Activated CD4-positive, alpha-beta T cell treated with anti-CD3 and anti-CD28 coated beads, Interleukin-2, amount 10 ng/mL, durations not matched to agents 24 days and 14 days (primary cell): ENCODE measurements at regions not wholly inside any gene's neighbourhood (a gene's known extent, or its start where the extent isn't known, plus 50 kb on each side); places are given as distances from the start of the nearest gene placed in this dataset.
"Not testable (repeated sequence)": the region's sequence is repeated elsewhere in the genome, so short reads cannot be mapped to it uniquely, and the experiment has no call there.

Source experiments
- DNase-seq: peaks from one replicate; pipeline ENCODE4 v3.0.0; 2022
- H3K27ac Mint-ChIP-seq: one replicate; pipeline ENCODE4 v1.8.0; 2022; ENCODE audit warnings: mild to moderate bottlenecking, mixed read lengths
- H3K27me3 Mint-ChIP-seq: one replicate; pipeline ENCODE4 v1.8.0; 2022; ENCODE audit warnings: mixed read lengths
- H3K36me3 Mint-ChIP-seq: one replicate; pipeline ENCODE4 v1.8.0; 2022; ENCODE audit warnings: low read depth, mild to moderate bottlenecking, mixed read lengths
- H3K4me1 Mint-ChIP-seq: one replicate; pipeline ENCODE4 v1.8.0; 2021; ENCODE audit warnings: mixed read lengths
- H3K4me3 Mint-ChIP-seq: one replicate; pipeline ENCODE4 v1.8.0; 2022; ENCODE audit warnings: mild to moderate bottlenecking, moderate library complexity, mixed read lengths
- H3K9me3 Mint-ChIP-seq: one replicate; pipeline ENCODE4 v1.8.0; 2021; ENCODE audit warnings: mixed read lengths
- intact Hi-C: fragments of 100-400 bp; cut with micrococcal nuclease; formaldehyde crosslinking; loops from one replicate; pipeline ENCODE4 v1.15.1; 2023

- intact Hi-C loops, H3K4me3 Mint-ChIP-seq, H3K27me3 Mint-ChIP-seq, H3K4me1 Mint-ChIP-seq, H3K9me3 Mint-ChIP-seq, H3K27ac Mint-ChIP-seq, DNase-seq, H3K36me3 Mint-ChIP-seq: not testable (repeated sequence)
Observed at GRCh38 chr7:75257442-75257841, 138.0 kb upstream of the TRIM73 start.

DNA sequence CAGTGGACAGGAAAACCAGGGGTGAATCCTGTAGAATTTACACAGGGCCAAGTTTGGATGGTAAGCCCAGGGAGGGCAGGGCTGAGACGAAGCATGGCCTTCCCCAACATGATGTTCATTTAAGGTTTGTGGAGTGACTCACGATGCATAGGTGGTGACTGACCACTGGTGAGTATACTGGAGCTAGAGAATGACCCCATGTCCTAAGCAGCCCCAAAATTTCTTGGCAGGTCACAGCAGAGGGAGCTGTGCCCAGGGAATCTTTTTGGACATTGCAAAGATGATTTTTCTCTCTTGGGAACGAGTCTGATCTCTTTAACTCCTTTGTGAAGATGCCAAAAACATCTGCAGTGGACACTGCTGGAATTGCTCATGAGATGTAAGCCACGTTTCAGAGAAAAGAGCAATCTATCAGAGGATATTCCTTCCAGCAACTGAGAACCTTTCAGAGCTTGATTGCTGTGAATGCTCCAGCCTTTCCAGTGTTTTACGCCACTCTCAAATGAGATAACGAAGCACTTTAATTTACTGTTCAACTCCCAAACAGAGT, 135.9 kb upstream of the TRIM73 start:
- H3K4me3 Mint-ChIP-seq, H3K27ac Mint-ChIP-seq, H3K9me3 Mint-ChIP-seq, H3K27me3 Mint-ChIP-seq, DNase-seq, H3K36me3 Mint-ChIP-seq, intact Hi-C loops, H3K4me1 Mint-ChIP-seq: not testable (repeated sequence)

DNA sequence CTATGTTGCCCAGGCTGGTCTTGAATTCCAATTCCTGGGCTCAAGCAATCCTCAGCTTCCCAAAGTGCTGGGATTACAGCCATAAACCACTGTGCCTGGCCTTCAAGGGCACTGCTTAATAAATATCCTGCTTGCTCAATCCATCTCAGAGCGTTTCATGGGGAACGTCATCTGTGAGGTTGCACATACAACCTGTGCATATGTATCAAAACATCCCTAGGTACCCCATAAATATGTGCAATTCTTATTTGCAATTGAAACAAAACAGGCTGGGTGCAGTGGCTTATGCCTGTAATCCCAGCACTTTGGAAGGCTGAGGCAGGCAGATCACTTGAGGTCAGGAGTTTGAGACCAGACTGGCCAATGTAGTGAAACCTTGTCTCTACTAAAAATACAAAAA, 133.8 kb upstream of the TRIM73 start:
- H3K9me3 Mint-ChIP-seq, H3K4me3 Mint-ChIP-seq, intact Hi-C loops, H3K27ac Mint-ChIP-seq, DNase-seq, H3K36me3 Mint-ChIP-seq, H3K27me3 Mint-ChIP-seq, H3K4me1 Mint-ChIP-seq: not testable (repeated sequence)

- intact Hi-C loops = not testable (repeated sequence)
Observed at GRCh38 chr7:75268158-75268557, 127.3 kb upstream of the TRIM73 start.

GRCh38 chr7:75269159-75269558, 126.3 kb upstream of the TRIM73 start:
- H3K36me3 Mint-ChIP-seq, H3K27me3 Mint-ChIP-seq, H3K4me1 Mint-ChIP-seq, H3K9me3 Mint-ChIP-seq, H3K27ac Mint-ChIP-seq, H3K4me3 Mint-ChIP-seq, intact Hi-C loops, DNase-seq: not testable (repeated sequence)

More at GRCh38 chr7:75268158-75268557, 127.3 kb upstream of the TRIM73 start:
- not testable (repeated sequence) for H3K4me3 Mint-ChIP-seq, H3K9me3 Mint-ChIP-seq, H3K4me1 Mint-ChIP-seq, H3K36me3 Mint-ChIP-seq, H3K27me3 Mint-ChIP-seq, H3K27ac Mint-ChIP-seq, DNase-seq

GRCh38 chr7:75274114-75274513, 121.3 kb upstream of the TRIM73 start:
- H3K36me3 Mint-ChIP-seq, H3K9me3 Mint-ChIP-seq, H3K27me3 Mint-ChIP-seq, H3K4me3 Mint-ChIP-seq, DNase-seq, H3K4me1 Mint-ChIP-seq, H3K27ac Mint-ChIP-seq, intact Hi-C loops: not testable (repeated sequence)
